OCI-M2 (cell line): ENCODE measurements at regions not wholly inside any gene's neighbourhood (a gene's known extent, or its start where the extent isn't known, plus 50 kb on each side); places are given as distances from the start of the nearest gene placed in this dataset.
A peak's percentile ranks its signal among the peaks of the same experiment; 100 is the strongest.
"Not testable (repeated sequence)": the region's sequence is repeated elsewhere in the genome, so short reads cannot be mapped to it uniquely, and the experiment has no call there.

Experiments used
- DNase-seq: peaks from one replicate; lab custom pipeline; 2025; ENCODE audit not compliant: unreplicated experiment; lab: John Stamatoyannopoulos, UW

DNA sequence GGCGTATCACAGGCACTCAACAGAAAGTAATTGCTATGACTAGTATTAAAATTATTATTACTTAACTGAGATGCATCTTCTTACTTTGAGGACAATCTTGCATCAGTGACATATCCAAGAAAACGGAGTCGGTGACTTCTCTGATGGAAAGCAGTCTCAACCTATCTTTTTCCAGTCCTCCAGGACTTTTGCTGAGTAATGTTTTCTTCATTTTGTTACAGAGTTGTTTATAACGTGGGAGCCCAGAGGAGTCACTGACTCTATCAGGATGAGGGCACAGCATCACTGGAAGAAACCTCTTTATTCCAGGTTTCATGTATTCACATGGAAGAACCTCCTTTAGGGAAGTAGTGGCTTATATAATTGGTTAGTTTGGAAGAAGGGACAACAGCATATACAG lies 51.5 kb upstream of the MELK start:
- DNase-seq: no peak

DNA sequence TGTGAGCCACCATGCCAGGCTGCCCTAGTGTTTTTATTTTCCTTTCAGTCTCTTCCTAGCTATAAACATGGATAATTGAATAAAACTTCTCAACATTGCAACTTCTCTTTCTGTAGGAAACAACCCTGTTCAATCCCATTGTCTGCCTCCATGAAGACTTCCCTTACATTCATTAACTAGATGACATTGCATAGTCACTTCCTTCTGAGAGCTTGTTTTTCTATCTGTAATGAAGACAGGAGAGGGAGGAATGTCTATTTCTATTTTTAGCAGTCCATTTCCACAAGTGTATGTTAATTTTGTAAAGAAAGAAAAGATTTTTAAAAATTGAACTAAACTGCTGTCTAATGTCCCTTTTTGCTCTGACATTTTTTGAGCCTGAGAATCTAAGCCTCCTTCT lies 55.6 kb upstream of the MELK start:
- no peak for DNase-seq

DNA sequence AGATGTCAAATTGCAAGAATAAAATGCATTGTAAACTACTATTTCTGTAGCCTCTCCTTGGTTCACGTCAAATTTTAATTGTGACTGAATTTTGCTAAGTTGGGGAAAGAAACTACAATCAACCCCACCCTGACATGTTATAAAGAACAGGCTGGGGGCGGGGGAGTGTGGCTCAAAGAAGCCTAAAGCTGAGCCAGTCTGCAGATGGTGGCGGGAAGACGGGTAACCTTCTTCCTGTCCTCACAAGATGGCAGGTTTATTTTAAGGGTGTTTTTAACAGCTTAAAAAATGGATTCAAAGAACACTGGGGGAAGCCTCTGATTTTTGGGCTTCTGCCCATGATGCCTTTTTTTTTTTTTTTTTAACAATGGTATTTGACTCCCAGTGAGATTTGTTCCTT lies 68.5 kb upstream of the MELK start:
- no peak for DNase-seq

DNA sequence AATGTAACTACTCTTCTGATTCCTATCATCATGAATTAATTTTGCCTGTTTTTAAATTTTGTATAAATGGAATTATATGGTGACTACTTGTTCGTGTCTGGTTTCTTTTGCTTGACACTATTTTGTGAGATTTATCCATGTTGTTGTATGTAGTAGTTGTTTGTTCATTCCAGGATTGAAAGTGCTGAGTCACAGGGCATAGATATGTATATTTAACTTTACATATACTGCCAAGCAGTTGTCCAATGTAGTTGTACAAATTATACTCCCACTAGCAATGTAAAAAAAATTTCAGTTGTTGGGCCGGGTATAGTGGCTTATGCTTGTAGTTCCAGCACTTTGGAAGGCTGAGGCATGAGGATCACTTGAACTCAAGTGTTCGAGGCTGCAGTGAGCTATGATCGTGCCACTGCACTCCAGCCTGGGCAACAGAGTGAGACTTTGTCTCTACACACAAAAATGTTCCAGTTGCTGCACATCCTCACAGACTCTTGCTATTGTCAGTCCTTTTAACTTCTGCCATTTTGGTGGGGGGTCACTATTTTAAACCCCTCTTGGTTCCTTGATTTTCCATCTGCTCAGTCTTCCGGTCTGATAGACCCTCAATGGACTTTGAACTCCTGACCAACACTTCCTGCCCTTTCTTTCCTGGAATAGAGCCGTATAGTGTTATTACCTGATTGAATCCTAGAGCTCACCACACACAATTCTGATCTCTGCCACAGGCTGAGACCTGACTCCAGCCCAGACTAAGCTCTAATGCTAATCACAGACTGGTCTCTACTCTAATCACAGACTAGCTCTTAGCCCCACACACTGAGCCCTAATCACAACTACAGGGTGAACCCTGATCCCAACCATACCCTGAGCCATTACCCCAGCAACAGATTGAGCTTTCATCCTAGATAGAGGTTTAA lies 69.3 kb upstream of the MELK start:
- DNase-seq: no peak

DNA sequence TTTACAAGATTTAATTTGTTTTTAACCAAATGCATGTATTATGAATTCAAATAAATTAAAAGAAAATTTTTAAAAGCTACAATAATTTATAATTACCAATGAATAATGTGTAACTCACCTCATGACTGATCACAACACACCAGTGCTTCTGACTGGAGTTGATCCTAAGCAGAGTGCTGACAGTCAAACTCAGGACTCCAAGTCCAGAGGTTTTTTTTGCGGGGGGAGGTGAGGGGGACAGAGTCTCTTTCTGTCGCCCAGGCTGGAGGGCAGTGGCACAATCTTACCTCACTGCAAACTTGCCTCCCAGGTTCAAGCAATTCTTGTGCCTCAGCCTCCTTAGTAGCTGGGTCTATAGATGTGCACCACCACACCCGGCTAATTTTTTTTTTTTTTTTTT lies 71.0 kb upstream of the MELK start:
- no peak for DNase-seq

DNA sequence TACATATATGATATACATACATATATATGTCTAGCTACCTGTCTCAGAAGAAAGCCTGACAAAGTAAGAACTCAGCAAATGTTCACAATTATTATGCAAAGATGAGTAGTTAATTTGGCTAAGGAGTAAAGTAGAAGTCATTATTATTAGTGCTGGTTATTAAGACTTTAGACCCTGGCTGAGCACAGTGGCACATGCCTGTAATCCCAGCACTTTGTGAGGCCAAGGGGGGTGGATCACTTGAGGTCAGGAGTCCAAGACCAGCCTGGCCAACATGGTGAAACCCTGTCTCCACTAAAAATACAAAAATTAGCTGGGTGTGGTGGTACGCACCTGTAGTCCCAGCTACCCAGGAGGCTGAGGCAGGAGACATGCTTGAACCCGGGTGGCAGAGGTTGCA lies 71.8 kb upstream of the MELK start:
- DNase-seq: not testable (repeated sequence)

DNA sequence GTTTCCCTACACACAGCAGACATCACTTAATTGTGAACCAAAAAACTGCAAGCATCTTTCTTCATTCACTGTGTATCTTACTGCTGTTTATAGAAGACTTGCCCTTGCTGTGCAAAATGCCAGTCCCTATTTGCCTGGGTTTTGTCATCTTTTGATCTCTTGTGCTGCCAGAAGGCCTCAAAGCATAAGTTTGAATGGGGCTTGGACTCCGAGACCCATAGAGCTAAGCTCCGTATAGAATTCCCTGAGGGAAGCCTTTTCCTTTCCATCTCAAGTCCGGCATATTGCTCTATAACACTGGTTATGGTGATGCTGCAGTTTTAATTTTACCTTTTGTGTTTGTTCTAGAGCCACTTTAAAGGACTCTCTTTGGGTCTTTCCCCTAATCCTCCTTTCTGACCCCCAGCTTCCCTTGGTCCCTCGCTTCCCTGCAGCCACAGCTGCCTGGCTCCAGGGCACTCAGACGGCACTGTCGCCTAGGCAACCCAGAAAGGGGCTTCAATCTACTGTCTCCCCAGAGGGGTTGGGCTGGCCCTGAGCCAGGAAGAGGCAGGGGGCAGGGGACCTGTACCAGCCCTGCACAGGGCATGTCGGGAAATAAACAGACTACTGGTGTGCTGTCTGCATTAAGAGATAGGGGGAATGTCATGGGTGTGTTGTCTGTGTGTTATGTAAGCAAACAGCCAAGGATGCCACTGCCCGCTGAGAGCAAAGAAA lies 73.4 kb upstream of the MELK start:
- DNase-seq: no peak

DNA sequence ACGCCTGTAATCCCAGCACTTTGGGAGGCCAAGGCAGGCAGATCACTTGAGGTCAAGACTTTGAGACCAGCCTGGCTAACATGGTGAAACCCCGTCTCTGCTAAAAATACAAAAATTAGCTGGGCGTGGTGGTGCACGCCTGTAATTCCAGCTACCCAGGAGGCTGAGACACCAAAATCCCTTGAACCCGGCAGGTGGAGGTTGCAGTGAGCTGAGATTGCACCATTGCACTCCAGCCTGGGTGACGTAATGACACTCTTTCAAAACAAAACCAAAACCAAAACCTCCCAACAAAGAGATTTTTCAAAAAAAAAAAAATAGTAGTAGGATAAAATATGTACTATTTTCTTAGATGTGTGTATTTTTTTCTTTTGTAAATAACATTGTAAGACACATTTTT lies 79.1 kb upstream of the MELK start:
- not testable (repeated sequence) for DNase-seq

DNA sequence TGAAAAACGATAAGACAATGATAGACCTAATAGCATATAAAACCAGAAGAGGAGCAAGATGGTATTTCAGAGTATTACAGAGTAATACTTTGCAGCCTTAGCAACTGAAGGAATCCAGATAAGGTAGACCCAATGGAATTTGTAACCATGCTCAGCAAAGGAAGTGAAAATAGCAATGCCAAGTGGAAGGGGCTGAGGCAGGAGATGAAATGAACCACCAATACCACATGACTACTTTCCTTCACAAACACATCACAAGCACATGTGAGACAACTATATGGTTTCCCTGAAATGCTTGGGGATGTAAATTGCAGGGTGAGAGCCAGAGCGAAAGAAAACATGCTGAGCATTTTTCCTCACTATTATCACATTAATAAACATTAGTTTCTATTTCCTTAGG lies 79.8 kb upstream of the MELK start:
- no peak for DNase-seq

DNA sequence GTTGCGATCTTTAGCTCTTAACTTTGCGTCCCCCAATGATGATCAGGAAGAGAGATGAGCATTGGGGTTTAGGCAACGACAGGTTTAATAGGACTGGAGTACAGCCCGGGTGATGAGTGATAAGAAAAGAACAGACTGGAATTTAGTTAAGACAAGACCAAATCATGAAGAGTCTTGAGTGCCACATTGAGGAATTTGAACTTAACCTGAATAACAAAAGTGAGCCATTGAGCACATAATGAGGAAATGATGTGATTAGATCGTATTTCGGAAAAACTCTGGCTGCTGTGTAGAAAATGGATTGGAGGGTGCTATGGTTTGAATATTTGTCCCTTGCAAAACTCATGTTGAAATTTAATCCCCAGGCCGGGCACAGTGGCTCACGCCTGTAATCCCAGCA lies 83.2 kb upstream of the MELK start:
- no peak for DNase-seq

DNA sequence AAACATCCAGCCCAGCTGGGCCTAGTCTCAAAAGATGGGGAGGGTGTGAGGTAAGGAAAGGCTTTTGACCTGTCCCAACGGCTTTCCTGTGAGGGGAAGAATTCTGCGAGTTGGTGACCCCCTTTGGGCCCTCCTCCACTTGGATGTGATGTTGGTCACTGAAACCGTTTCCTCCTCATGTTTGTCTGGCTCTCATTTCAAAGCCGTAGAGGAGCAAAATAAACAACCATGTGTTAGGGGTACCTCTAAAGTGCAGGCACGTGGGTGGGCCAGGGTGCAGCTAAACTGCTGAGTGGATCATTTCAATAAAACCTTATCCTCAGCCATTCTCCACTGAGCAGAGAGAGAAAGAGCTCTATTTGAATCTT lies 84.3 kb upstream of the MELK start:
- no peak for DNase-seq

DNA sequence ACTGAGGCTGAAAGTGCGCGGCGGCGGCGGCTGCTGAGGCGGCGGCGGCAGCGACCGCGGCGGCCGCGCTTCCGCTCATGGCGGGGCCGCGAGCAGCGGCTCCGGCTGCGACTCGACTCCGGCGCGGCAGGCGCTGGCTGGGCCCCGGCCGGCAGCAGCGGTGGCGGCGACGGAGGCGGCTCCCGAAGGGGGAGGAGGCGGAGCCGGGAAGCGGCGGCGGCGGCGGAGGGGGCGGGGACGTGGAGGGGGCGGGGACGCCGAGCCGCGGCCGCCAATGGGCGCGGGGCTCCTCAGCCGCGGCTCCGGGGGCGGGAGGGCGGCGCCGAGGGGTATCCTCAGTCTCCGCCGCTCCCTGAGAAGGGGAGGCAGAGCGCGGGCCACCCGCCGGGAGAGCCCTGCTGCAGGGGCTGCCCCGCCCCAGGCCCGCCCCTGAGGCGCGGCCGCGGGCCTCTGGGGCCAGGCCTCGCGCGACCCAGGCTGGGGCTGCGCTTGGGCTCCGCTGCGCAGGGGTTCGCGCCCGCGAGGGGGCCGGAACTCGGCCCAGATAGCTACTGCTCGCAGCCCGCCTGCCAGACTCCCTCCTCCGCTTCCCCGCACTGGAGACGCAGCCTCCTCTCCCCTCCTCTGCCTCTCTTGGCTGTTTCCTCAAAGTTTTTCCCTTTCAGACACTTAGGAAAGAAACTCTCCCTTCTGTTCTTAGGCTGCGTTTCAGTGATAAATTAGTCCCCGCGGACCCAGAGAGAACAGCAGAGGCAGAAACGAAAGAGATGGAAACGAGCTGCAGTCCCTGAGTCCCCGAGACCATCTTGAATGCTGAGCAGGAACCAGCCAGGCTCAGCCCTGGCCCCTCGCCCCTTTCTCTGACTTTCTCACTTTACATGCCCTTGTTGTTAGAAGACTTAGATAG lies 85.0 kb upstream of the MELK start:
- peak; percentile 46 for DNase-seq

DNA sequence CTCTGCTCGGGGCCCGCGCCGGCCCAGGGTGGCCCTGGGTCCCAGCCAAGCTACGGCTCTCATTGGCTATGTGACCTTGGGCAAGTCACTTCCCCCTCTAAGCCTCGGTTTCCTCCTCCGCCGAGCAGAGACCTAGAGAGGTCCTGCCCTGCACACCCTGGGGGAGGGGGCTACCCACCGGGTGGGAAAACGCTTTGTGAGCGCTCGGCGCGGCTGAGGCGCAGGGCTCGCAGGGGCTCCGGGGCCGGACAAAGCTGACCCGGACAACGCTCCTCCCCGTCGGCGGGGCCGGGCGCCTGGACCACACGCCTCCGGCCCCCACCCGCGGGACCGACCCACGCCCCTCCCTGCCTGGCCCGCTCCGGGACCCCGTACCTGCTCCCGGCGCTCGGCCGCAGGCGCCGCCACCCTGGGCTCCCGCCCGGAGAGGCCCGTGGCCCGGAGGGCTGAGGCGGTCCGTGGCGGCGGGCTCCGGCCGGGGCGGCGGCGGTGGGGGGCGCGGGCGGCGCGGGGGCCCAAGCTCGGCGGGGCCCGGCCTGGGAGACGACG lies 85.7 kb upstream of the MELK start:
- no peak for DNase-seq

DNA sequence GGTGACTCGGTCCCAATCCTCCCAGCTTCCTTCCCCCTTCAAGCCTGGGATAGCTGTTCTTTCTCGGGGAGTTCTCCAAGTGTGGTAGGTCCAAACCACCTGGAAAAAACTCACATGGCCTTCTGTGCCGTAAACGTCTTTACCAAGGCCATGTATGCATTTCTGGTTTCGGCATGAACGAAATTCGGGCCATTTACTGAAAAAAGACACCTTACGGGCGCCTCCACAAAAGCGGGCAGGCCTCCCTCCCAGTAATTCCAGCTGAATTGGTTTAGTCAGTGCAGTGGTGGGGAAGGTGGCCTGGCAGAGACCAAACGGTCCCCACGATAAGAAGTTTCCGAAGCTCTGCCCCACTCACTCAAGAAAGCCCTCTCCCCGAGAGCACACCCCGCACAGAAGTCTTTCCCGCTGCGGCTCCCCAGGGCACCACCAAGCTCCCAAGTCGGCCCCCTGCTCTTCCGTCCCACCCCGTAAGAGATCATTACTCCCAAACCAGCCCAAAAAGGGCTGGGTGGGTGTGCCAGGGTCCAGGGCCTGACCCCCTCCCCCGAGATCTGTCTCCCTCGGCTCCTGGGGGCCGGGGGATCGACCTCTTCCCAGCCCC lies 86.3 kb upstream of the MELK start:
- no peak for DNase-seq

DNA sequence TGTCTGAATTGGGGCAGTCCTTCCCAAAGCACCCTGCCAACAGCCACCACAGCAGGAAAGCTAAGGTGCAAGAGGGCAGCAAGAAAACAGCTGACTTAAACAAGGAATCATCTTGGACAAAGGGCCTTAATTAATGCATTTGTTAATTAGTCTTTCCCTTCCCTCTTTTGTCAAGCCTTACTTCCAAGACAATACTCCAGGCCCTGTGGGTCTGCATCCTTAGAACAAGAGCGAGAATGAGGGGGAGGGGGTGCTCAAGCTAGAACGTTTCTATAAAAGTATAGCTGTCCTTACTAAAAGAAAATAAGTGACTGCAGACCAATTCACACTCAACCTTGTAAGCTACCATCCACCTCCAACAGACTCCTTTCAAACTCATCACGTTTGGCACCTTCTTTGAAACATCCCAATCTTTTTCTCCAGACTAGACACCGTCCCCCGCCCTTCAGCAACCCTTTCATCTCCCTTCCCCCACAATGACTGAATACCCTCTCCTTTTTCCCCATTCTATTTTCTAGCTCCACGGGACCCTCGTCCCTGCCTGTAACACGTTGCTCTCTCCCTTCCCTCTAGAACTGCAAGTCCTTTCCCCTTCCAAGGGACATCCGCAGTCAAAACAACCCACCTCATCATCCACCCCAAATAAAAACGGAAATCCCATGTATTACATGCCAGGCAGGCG lies 85.7 kb upstream of the RNF38 start:
- DNase-seq: no peak

DNA sequence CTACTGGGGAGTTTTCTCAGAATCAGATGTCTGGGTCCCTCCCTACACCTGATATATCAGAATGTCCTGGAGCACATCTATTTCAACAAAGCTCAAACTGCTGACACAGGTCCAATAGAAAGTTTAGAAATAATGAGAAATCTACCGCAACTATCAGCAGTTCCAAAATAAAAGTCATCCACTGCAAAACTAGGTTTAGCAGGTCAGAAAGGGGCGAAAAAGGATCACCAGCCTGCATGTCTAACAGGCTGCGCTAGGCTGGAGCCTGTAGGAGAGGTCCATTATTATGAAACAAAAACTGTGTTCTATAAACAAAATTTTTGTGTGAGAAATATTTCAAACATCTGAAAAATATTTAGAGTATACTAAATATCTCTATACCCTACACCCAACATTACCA lies 84.1 kb upstream of the RNF38 start:
- DNase-seq: no peak

DNA sequence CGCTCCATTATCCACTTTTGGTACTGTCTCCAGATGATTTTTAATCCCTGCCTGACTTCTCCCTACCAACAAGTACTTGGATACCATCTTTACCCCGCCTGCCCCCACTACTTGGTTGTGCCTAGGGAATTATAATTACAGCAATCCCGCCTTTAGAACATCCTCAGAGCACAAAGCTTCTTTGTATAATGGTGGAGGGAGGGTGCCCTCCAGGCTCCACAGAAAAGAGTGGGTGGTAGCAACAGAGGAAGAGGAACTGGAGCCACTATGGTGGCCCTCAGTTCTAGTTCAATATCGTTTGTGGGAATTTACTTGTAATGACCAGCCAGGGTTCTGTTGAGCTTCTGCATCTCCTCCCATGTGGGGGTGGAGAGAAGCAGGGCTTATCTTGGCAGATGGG lies 79.0 kb upstream of the RNF38 start:
- DNase-seq: no peak

DNA sequence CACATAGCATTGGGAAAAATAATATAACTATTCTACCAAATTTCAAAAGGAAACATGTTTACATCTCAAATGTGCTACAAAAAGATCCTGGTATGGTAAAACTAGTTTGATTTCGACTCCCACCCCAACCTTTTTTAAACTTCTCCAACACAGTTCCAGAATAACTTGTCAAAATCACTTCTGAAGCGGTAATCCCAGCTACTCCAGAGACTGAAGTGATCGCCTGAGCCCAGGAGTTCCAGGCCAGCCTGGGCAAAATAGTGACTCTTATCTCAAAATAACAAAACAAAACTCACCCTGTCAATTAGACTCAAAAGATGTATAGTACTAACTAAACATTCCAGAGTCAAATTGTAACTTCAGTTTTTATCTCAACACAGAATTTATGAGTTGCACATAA lies 71.3 kb upstream of the RNF38 start:
- DNase-seq: no peak

DNA sequence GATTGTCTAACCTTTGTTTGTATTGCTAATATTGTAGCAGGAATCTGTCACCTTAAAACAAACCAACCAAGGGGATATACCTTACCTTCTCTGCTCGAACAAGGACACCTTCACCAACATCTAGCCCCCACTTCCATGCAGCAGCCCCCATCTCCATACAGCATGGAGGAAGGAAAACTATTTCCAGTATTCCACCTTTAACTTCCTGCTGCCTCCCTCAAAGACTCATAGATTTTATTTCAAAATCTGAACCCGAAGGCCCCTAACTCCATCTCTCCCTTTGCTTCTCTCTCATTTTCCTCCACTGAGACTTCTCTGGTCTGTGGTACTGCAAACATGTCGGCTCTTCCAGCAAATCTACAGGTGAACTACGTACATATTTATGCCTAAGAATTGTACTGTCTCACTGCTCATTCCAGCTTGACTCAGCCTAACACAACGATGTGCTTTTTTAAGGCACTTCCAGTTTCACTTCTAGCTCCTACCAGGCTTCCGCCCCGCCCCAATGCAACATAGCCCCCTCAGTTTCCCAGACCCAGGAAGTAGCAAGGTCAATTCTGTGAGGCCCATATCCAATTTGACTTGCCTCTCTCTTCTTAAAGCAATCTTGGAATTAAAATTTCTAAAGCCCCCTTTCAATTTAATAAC lies 70.7 kb upstream of the RNF38 start:
- DNase-seq: no peak

DNA sequence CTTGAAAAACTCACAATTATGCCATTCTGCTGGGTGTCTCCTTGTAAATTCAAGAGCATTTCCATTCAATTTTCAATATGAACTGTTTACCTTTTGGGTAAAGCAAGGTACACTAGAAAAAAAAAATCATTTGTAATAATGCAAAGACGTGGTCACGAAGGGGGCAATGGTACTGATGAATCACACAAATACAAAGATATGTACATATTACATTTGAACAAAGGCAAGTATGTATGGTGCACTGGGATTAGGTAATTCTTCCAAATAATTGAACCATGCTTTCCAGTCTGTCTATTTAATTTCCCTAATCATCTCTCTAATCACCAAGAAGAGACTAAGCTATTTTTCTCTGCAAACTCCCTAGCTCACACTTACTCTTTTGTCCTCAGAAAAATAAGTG lies 63.4 kb upstream of the RNF38 start:
- DNase-seq: no peak
